Left lung (tissue), 4 donors: ENCODE measurements at regions not wholly inside any gene's neighbourhood (a gene's known extent, or its start where the extent isn't known, plus 50 kb on each side); places are given as distances from the start of the nearest gene placed in this dataset.

ENCODE experiments used
- ATAC-seq: fragments of 200-7000 bp; cut with Tn5 transposase; one replicate; pipeline ENCODE4 v1.9.1; 2020; ENCODE audit warnings: moderate library complexity
- DNase-seq, 4 donors: peaks; one replicate each; pipeline ENCODE4 v3.0.0-alpha.2; 2013 to 2020
- H3K27ac ChIP-seq, 2 donors: fragments of 200-600 bp; sonication (generic) in 1 of 2; one replicate each; pipeline versions ENCODE4 v1.5.0 to v1.8.0; 2020 to 2021
- H3K27me3 ChIP-seq, 2 donors: fragments of 200-600 bp; sonication (generic) in 1 of 2; one replicate each; pipeline versions ENCODE4 v1.5.0 to v1.8.0; 2020 to 2021
- H3K36me3 ChIP-seq, 2 donors: fragments of 200-600 bp; sonication (generic) in 1 of 2; one replicate each; pipeline versions ENCODE4 v1.5.0 to v1.8.0; 2020 to 2021
- H3K4me1 ChIP-seq, 2 donors: fragments of 200-600 bp; one replicate each; pipeline ENCODE4 v1.8.0; 2021
- H3K4me3 ChIP-seq, 2 donors: fragments of 200-600 bp; sonication (generic) in 1 of 2; one replicate each; pipeline versions ENCODE4 v1.5.0 to v1.8.0; 2020 to 2021; ENCODE audit warnings: mild to moderate bottlenecking in 1 of 2
- H3K9me3 ChIP-seq, 2 donors: fragments of 200-600 bp; sonication (generic) in 1 of 2; one replicate each; pipeline versions ENCODE4 v1.5.0 to v1.8.0; 2020 to 2021
- CTCF ChIP-seq, 2 donors: fragments of 200-600 bp; sonication (generic) in 1 of 2; IDR thresholded peaks; one replicate each; pipeline versions ENCODE4 v1.5.0 to v1.8.0; 2021; ENCODE audit warnings: antibody characterized with exemption in 2 of 2
- intact Hi-C, 2 donors: fragments of 100-400 bp; cut with DNase I; formaldehyde crosslinking; loops; one replicate each; pipeline versions ENCODE4 v1.11.2 to v1.14.2; 2022
- donor health status: DM: no; HTN: yes; CAD: no.
- donor health status: DM: no; HTN: no; CAD: no.

DNA sequence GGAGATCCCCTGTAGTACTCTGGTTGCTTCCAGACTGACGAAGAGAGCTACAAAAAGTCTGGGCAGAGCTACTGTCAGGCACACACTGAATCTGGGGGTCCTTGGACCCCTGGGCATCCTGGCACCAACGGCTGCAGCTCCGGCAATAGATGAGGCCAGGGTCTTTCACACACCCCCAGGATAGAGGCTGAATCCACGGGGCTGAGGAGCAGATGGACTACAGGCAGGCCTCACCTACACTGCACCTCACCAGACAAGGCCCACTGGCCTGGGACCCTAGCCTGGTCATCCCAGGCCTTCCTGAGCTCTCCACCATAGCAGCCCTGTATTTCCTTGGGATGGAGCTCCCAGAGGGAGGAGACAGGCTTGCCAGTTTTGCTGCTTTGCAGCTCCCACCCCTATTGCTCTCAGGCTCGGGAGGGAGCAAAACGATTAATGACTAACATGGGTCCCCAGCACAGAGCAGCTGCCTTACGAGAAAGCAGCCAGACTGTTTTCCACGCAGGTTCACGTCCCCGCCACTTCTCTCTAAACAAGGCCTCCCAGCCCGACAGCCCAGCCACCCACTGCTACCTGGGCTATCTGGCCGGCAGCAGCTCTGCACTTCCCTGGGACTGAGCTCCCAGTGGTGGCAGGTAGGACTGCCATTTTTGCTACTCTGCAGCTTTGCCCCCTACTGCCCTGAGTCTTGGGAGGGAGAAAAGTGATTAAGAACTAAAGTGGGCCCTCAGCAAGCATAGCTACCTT lies 1022.5 kb upstream of the ADGRL2 start:
- ATAC-seq (no peak), DNase-seq (peak in 1 of 4 donors; percentile 36)
- H3K27me3 ChIP-seq, result no peaks in the 10 kb centered on the region
- H3K27ac ChIP-seq, result no peak overlapping the region
- H3K36me3 ChIP-seq, result no peaks in the 10 kb centered on the region
- H3K4me1 ChIP-seq, result no peaks in the 10 kb centered on the region
- no peak overlapping the region for H3K4me3 ChIP-seq
- intact Hi-C loops, result no loop called here
- no peak for TF ChIP-seq CTCF (IDR thresholded peaks at IDR 0.05)
- H3K9me3 ChIP-seq, result peaks cover 0 to 15% of the 10 kb centered on the region in 2 donors

GRCh38 chr1:80776266-80776665 lies 1024.5 kb upstream of the ADGRL2 start:
- DNase-seq, result no peak
- Histone ChIP-seq H3K36me3 (no peaks in the 10 kb centered on the region), H3K9me3 (peaks cover 0 to 15% of the 10 kb centered on the region in 2 donors), H3K27me3 (no peaks in the 10 kb centered on the region), H3K4me1 (no peaks in the 10 kb centered on the region), H3K4me3 (no peak overlapping the region), H3K27ac (no peak overlapping the region)
- no peak for ATAC-seq
- intact Hi-C loops, result no loop called here
- TF ChIP-seq CTCF (IDR thresholded peaks at IDR 0.05), result no peak

DNA sequence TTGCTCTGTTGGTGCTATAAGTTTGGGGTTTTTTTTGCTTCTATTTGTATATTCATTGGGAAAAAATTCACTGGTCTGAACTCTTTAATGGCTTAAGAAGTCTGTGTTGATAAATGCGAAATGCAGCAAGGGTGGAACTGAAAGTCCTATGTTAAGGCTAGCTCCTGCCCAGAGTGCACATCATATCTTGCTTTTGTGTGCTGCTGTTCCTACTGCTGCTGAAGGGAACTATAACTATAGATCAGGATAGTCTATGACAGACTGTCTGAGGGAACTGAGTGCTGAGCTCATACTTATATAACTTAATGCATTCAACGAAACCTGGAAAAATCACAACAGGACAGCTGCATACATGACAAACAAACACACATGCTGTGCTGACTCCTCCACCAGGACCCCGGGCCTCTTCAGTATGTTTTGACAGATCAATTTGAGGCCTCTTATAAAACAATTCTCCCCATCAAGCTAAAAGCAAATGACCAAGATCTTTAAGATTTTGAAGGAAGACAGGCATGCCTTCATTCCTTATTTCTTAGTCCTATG lies 1031.5 kb upstream of the ADGRL2 start:
- Histone ChIP-seq H3K4me1 (no peaks in the 10 kb centered on the region), H3K9me3 (no peaks in the 10 kb centered on the region), H3K27me3 (no peaks in the 10 kb centered on the region), H3K4me3 (no peak overlapping the region), H3K27ac (no peak overlapping the region), H3K36me3 (no peaks in the 10 kb centered on the region)
- no peak for DNase-seq
- no peak for ATAC-seq
- TF ChIP-seq CTCF (IDR thresholded peaks at IDR 0.05), result no peak
- intact Hi-C loops, result no loop called here

- no peak overlapping the region for H3K27ac ChIP-seq
- H3K4me1 ChIP-seq, result no peaks in the 10 kb centered on the region
- intact Hi-C loops, result no loop called here
- ATAC-seq (no peak), DNase-seq (no peak)
- H3K36me3 ChIP-seq, result no peaks in the 10 kb centered on the region
- no peaks in the 10 kb centered on the region for H3K27me3 ChIP-seq
- H3K4me3 ChIP-seq, result no peak overlapping the region
- TF ChIP-seq CTCF (IDR thresholded peaks at IDR 0.05), result no peak
- H3K9me3 ChIP-seq, result no peaks in the 10 kb centered on the region
These were observed 1033.0 kb upstream of the ADGRL2 start for GRCh38 chr1:80767711-80768110.

GRCh38 chr1:80759354-80759753 lies 1041.4 kb upstream of the ADGRL2 start:
- Histone ChIP-seq H3K36me3 (no peaks in the 10 kb centered on the region), H3K4me1 (no peaks in the 10 kb centered on the region), H3K9me3 (no peaks in the 10 kb centered on the region), H3K27ac (no peak overlapping the region), H3K4me3 (no peak overlapping the region), H3K27me3 (no peaks in the 10 kb centered on the region)
- intact Hi-C loops, result no loop called here
- DNase-seq, result no peak
- no peak for ATAC-seq
- no peak for TF ChIP-seq CTCF (IDR thresholded peaks at IDR 0.05)
